Heart left ventricle (tissue), 16 donors: ENCODE measurements at regions not wholly inside any gene's neighbourhood (a gene's known extent, or its start where the extent isn't known, plus 50 kb on each side); places are given as distances from the start of the nearest gene placed in this dataset.

ENCODE experiments used
- ATAC-seq, 4 donors: fragments of 200-7000 bp; cut with Tn5 transposase; one replicate each; pipeline ENCODE4 v1.9.1; 2020 to 2022; ENCODE audit warnings: moderate library complexity in 4 of 4, mild to moderate bottlenecking in 3 of 4, moderate number of reproducible peaks in 1 of 4
- DNase-seq, 5 donors: peaks; one replicate each; pipeline ENCODE4 v3.0.0-alpha.2; 2020
- H3K27ac ChIP-seq, 12 donors: fragments of 200-600 bp; sonication (generic) in 4 of 12; one replicate each; pipeline versions ENCODE4 v1.5.0 to v1.8.0; 2016 to 2022; ENCODE audit warnings: mild to moderate bottlenecking in 2 of 12
- H3K27me3 ChIP-seq, 9 donors: fragments of 200-600 bp; sonication (generic) in 2 of 9; one replicate each; pipeline versions ENCODE4 v1.5.1 to v1.8.0; 2016 to 2022; ENCODE audit warnings: mild to moderate bottlenecking in 3 of 9
- H3K36me3 ChIP-seq, 9 donors: fragments of 200-600 bp; sonication (generic) in 2 of 9; one replicate each; pipeline versions ENCODE4 v1.5.0 to v1.8.0; 2018 to 2022; ENCODE audit warnings: mild to moderate bottlenecking in 2 of 9
- H3K4me1 ChIP-seq, 12 donors: fragments of 200-600 bp; sonication (generic) in 4 of 12; one replicate each; pipeline versions ENCODE4 v1.5.0 to v1.8.0; 2016 to 2022; ENCODE audit warnings: mild to moderate bottlenecking in 3 of 12
- H3K4me3 ChIP-seq, 12 donors: fragments of 200-600 bp; sonication (generic) in 4 of 12; one replicate each; pipeline versions ENCODE4 v1.5.0 to v1.8.0; 2017 to 2022; ENCODE audit warnings: mild to moderate bottlenecking in 9 of 12, moderate library complexity in 4 of 12
- H3K9me3 ChIP-seq, 12 donors: fragments of 200-600 bp; sonication (generic) in 4 of 12; one replicate each; pipeline versions ENCODE4 v1.5.0 to v1.8.0; 2016 to 2022; ENCODE audit warnings: mild to moderate bottlenecking in 1 of 12
- POLR2A ChIP-seq, 2 donors: fragments of 450-650 bp; IDR thresholded peaks; one replicate each; pipeline ENCODE4 v1.6.1; 2017; ENCODE audit warnings: antibody characterized with exemption in 2 of 2, mild to moderate bottlenecking in 2 of 2, moderate library complexity in 2 of 2
- WGBS, 4 donors: extraction: QIAGEN DNeasy Blood & Tissue Kit in 2 of 4; methylation state at CpG; one replicate each; pipeline versions ENCODE4 v1.1.5 to v1.1.7; 2013 to 2018; 5-methylcytosine and 5-hydroxymethylcytosine counted together
- intact Hi-C, 10 donors: fragments of 100-400 bp; cut with DNase I; formaldehyde crosslinking; loops; one replicate each; pipeline versions ENCODE4 v1.11.1 to v1.14.2; 2022
- TF ChIP-seq, protein P1 (sequence below), 12 donors: fragments of 200-600 bp; sonication (generic) in 4 of 12; IDR thresholded peaks; one replicate each; pipeline versions ENCODE4 v1.5.0 to v1.8.0; 2018 to 2022; ENCODE audit warnings: antibody characterized with exemption in 12 of 12, mild to moderate bottlenecking in 5 of 12
- donor health status: ischemic (EF 13 %, LVEDD 7.1; RV severe dilation, severe dysfunction).
- donor health status: healthy with polysubstance abuse.
- donor health status: DM: no; HTN: yes; CAD: no.
- donor health status: DM: no; HTN: no; CAD: no.
- donor health status: ischemic (EF 25% LVEDD 6.9; RV normal size, moderate dysfunction).
- donor health status: ischemic (EF 25% LVEDD 5.7; RV mildly dilated, moderate dysfunction).
- donor health status: healthy.
- donor health status: DM: yes; HTN: yes; CAD: no.
- donor health status: ischemic (EF 35%, LVEDD 5.7; RV mildly dilated, moderate dysfunction).
- donor health status: nonischemic (EF 11% LVEDD 7.7; RV severe dilation, severe dysfunction).
- donor health status: DM: yes; HTN: yes; CAD: no.
- donor health status: PGD.
- donor health status: ischemic (EF 29% LVEDD 5.4; RV normal size, mild dysfunction).
- donor health status: nonischemic (EF 23%, LVEDD 6.1; RV moderate dilation, normal function).

DNA sequence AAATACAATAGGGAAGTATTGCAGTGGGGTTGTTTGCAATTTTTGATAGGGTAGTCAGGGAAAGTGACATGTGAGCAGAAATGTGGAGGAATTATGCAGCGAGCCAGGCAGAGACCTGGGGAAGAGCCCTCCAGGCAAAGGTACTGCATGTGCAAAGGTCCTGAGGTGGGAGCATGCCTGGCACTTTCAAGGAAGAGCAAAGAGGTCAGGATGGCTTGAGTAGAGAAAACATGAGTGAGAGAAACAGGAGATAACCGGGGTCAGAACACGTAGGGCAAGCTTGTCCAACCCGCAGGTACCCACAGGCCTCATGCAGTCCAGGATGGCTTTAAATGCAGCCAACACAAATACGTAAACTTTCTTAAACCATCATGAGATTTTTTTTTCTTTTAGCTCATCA lies 71.0 kb downstream of the COQ2 start:
- intact Hi-C loops, result no loop called here
- Histone ChIP-seq H3K9me3 (peaks cover 0 to 3% (median 0%) of the 10 kb centered on the region in 12 donors), H3K36me3 (no peaks in the 10 kb centered on the region), H3K4me3 (no peak overlapping the region), H3K4me1 (peaks cover 0 to 37% (median 0%) of the 10 kb centered on the region in 12 donors), H3K27me3 (no peaks in the 10 kb centered on the region), H3K27ac (no peak overlapping the region)
- WGBS, 4 donors, result 86 to 95% (median 92%) methylated on average over 5 of the region's 5 CpGs
- DNase-seq (no peak), ATAC-seq (no peak)
- TF ChIP-seq, protein P1, sequence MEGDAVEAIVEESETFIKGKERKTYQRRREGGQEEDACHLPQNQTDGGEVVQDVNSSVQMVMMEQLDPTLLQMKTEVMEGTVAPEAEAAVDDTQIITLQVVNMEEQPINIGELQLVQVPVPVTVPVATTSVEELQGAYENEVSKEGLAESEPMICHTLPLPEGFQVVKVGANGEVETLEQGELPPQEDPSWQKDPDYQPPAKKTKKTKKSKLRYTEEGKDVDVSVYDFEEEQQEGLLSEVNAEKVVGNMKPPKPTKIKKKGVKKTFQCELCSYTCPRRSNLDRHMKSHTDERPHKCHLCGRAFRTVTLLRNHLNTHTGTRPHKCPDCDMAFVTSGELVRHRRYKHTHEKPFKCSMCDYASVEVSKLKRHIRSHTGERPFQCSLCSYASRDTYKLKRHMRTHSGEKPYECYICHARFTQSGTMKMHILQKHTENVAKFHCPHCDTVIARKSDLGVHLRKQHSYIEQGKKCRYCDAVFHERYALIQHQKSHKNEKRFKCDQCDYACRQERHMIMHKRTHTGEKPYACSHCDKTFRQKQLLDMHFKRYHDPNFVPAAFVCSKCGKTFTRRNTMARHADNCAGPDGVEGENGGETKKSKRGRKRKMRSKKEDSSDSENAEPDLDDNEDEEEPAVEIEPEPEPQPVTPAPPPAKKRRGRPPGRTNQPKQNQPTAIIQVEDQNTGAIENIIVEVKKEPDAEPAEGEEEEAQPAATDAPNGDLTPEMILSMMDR (IDR thresholded peaks at IDR 0.05), result no peak
- TF ChIP-seq POLR2A (IDR thresholded peaks at IDR 0.05), result no peak

DNA sequence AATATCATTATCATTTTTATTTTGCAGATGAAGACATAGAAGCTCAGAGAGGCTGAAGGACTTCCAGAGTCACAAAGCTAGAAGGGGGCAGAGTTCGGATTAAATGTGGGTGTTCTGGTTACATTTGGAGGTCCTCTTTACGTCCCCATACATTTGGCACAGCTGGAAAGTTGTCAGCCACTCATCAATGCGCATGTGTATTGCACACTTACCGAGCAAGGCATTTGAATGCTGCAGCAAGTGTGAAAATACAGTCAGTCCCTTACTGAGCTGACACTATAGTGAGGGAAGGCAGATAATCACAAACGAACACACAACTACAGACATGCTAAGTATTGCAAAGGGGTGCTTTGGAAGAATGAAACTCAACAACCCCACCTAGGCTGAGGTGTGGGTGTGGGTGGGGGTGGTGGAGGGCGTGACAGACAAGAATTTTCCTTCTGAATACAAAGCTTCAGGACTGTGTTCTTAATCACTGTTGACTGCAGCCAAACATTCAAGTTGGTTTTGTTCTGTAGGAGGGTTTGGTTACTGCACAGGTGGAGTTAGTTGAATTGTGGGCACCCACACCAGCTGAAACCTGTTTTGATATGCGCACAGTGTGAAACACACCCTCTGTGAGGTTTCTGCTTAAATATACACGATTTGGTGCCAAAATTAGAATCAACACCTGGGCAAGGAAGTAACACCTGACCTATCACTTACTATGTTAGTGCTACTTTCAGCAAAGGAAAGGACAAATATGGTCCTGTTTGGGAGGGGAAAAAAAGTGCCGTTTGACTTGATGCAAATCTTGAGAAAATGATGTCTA lies 72.4 kb downstream of the COQ2 start:
- Histone ChIP-seq H3K27me3 (no peaks in the 10 kb centered on the region), H3K4me3 (no peak overlapping the region), H3K36me3 (no peaks in the 10 kb centered on the region), H3K9me3 (peaks cover 0 to 3% (median 0%) of the 10 kb centered on the region in 12 donors), H3K27ac (peak overlapping the region in 1 of 12 donors; percentile 16), H3K4me1 (peaks cover 0 to 23% (median 0%) of the 10 kb centered on the region in 12 donors)
- no peak for DNase-seq
- TF ChIP-seq, protein P1 (IDR thresholded peaks at IDR 0.05), result no peak
- no peak for TF ChIP-seq POLR2A (IDR thresholded peaks at IDR 0.05)
- ATAC-seq, result peak in 1 of 4 donors; percentile 36
- WGBS, 4 donors, result 51 to 53% (median 52%) methylated on average over 9 of the region's 9 CpGs
- intact Hi-C loops, result no loop called here

DNA sequence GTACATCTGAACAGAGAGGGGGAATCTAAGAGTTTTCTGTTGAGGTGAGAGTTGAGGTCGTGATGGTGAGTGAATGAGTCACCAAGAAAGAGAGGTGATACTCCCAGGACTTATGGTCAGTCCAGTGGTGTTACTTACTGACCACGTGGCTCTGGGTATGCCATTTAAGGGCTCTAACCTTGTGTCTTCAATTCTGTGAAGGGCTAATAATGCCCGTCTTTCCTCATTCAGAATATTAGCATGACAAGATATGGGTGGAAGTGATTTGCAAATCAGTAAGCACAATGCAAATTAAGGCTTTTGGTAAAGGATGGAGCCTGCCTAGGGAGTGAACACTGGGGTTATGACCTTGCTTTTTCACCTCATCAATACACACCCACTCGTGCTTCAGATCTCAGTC lies 75.2 kb downstream of the COQ2 start:
- ATAC-seq, result no peak

More for the DNA sequence above, 75.2 kb downstream of the COQ2 start:
- DNase-seq, result no peak
- no peaks in the 10 kb centered on the region for H3K27me3 ChIP-seq
- WGBS, 4 donors, result 51 to 65% (median 58%) methylated on average over 4 of the region's 4 CpGs
- TF ChIP-seq, protein P1 (IDR thresholded peaks at IDR 0.05), result no peak
- no peak for TF ChIP-seq POLR2A (IDR thresholded peaks at IDR 0.05)
- no peaks in the 10 kb centered on the region for H3K36me3 ChIP-seq
- H3K4me1 ChIP-seq, result peaks cover 0 to 3% (median 0%) of the 10 kb centered on the region in 12 donors
- no peak overlapping the region for H3K4me3 ChIP-seq
- intact Hi-C loops, result no loop called here
- no peaks in the 10 kb centered on the region for H3K9me3 ChIP-seq
- H3K27ac ChIP-seq, result no peak overlapping the region
